GM12864 (cell line): ENCODE measurements at regions not wholly inside any gene's neighbourhood (a gene's known extent, or its start where the extent isn't known, plus 50 kb on each side); places are given as distances from the start of the nearest gene placed in this dataset.
"Not testable (repeated sequence)": the region's sequence is repeated elsewhere in the genome, so short reads cannot be mapped to it uniquely, and the experiment has no call there.

Source experiments
- DNase-seq: peaks from one replicate; pipeline ENCODE4 v3.0.0-alpha.2; 2011; ENCODE audit warnings: low read depth
- H3K4me3 ChIP-seq: 2 replicates; pipeline ENCODE4 v1.5.1; 2011; ENCODE audit warnings: mild to moderate bottlenecking, low read depth, low read length, control low read depth
- TF ChIP-seq, protein P1 (sequence below): IDR thresholded peaks from 2 replicates; pipeline ENCODE4 v1.5.1; 2011; ENCODE audit warnings: low read depth, mild to moderate bottlenecking, moderate library complexity, low read length, control low read depth, inconsistent platforms; ENCODE audit errors: missing control alignments

DNA sequence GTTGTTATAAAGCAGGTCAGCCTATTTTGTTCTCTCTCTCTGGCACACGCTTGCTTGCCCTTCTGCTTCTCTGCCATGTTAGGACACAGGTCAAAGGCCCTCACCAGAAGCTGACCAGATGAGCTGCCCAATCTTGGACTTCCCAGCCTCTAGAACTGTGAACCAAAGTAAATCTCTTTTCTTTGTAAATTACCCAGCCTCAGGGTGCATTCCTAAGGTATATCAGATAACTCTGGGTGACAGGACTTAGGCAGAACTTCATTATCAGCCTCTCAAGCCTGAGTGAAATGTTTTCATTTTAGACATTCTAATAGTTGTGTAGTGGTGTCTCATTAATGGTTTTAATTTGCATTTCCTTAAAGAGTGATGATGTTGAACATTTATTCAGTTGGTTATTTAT, 124.3 kb downstream of the CDRT15L2 start:
- H3K4me3 ChIP-seq = no peak overlapping the region
- DNase-seq = no peak
- TF ChIP-seq, protein P1, sequence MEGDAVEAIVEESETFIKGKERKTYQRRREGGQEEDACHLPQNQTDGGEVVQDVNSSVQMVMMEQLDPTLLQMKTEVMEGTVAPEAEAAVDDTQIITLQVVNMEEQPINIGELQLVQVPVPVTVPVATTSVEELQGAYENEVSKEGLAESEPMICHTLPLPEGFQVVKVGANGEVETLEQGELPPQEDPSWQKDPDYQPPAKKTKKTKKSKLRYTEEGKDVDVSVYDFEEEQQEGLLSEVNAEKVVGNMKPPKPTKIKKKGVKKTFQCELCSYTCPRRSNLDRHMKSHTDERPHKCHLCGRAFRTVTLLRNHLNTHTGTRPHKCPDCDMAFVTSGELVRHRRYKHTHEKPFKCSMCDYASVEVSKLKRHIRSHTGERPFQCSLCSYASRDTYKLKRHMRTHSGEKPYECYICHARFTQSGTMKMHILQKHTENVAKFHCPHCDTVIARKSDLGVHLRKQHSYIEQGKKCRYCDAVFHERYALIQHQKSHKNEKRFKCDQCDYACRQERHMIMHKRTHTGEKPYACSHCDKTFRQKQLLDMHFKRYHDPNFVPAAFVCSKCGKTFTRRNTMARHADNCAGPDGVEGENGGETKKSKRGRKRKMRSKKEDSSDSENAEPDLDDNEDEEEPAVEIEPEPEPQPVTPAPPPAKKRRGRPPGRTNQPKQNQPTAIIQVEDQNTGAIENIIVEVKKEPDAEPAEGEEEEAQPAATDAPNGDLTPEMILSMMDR = no peak

DNA sequence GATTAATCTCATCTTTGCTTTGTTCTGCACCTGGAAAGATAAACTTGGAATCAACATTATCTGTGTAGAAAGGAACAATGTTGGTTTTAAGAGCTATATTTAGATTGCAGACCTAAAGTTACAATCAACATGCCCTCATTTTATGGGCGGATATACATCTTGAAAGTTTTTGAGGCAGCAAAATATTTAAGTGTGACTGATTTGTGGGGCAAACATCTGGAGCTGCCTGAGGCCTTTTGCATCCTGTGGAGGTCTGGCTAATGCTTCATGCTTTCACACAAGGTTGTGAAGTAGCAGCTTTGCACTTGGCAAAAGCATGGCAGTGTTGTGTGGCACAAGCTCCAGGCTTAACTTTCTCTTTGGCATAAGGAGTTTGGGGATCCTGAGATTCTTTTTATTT, 125.7 kb downstream of the CDRT15L2 start:
- DNase-seq, H3K4me3 ChIP-seq: not testable (repeated sequence)

DNA sequence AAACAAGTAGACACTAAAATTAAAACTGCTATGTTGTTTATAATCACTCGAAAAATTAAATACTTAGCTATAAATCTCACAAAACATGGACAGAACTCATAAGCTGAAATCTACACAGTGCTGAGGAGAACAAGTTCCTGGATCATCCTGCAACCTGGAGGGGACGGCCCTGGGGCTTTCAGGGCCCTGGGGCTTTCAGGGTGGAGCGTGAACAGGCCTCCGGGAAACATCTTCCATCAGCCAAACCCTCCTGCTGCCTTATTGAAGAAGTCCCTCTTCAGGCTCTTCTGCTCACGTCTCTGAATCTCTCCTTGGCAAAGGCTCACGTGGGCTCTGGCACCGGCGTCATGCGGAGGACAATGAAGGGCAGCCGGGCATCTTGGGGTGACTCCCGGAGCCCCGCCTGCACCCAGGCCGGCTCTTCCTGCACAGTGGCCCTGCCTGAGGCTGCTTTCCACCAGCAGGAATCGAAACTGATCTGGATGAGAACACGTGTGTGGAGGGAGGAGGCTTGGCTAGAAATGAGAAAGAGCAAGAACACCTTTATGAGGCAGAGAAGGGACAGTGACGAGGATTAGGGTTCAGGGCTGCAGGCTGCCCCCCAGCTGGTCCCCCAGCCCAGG, 127.3 kb downstream of the CDRT15L2 start:
- DNase-seq = no peak
- no peak overlapping the region for H3K4me3 ChIP-seq
- TF ChIP-seq, protein P1 = no peak

DNA sequence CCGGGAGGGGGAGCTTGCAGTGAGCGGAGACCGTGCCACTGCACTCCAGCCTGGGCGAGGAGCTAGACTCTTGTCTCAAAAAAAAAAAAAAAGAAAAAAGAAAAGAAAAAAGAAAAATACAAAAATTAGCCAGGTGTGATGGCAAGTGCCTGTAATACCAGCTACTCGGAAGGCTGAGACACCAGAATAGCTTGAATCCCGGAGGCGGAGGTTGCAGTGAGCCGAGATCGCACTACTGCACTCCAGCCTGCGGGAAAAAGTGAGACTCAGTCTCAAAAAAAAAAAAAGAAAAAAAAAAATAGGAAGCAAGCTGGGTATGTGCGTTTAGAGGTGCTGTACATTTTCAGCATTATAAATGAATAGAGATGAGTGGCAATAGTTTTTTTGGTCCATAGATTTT, 129.3 kb downstream of the CDRT15L2 start:
- not testable (repeated sequence) for H3K4me3 ChIP-seq, DNase-seq

DNA sequence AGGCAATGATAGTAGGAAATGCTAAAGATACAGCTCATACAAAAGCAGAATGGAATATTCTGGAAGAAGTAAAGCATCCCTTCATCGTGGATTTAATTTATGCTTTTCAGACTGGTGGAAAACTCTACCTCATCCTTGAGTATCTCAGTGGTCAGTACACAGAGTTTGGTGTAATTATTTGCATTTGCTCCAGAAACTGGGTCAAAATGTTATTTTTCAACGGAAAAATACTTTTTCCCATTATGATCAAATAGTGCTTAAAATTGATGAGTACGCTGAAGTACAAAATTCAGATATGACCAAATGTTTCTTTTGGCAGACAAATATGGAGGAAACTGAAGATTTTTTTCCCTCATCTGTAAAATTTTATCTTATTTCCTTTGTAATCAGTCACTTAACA, 137.0 kb downstream of the CDRT15L2 start:
- H3K4me3 ChIP-seq, DNase-seq: not testable (repeated sequence)

DNA sequence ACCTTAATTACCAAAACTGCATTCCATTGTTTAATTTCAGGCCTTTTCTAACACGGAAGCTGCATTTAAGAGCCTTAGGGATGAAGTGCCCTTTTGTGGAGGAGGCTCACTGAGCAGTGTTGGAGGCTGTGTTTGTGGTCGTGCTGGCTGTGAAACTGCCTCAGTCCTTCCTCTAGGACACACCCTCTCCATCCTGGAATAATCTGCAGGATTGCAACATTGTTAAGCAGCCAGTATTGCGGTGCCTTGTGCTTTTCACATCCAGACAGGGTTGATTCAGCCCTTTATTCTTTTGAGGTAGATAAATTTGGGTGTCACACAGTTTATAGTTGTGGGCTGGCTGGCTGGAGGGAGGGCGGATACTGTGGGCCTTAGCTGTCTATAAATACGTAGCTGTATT, 141.6 kb downstream of the CDRT15L2 start:
- TF ChIP-seq, protein P1 = no peak
- no peak overlapping the region for H3K4me3 ChIP-seq
- DNase-seq = no peak

DNA sequence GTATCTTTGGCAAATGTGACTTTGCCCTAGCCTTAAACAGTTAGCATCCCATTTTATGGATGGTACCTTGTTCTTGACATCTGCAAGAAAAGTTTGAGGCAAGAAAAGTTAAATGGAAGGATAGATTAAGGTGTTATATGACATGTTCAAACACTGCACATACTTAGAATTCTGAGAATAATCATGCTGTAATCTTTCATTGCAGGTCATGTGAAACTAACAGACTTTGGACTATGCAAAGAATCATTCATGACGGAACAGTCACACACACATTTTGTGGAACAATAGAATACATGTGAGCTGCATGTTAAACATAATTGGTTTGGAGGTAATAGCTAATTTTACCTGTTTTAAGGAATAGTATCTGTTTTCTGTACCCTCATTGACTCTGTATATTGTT, 144.9 kb downstream of the CDRT15L2 start:
- H3K4me3 ChIP-seq, DNase-seq: not testable (repeated sequence)

DNA sequence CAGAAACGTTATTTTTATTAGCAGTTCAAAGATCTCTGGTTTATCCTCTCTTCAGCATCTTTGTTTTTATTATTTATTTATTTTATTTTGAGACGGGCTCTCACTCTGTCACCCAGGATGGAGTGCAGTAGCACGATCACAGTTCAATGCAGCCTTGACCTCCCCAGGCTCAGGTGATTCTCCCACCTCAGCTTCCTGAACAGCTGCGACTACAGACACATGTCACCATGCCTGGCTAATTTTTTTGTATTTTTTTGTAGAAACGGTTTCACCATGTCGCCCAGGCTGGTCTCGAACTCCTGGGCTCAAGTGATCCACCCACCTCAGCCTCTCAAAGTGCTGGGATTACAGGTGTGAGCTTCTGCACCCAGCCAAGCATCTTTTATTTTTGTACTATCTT, 147.7 kb downstream of the CDRT15L2 start:
- DNase-seq, H3K4me3 ChIP-seq: not testable (repeated sequence)

DNA sequence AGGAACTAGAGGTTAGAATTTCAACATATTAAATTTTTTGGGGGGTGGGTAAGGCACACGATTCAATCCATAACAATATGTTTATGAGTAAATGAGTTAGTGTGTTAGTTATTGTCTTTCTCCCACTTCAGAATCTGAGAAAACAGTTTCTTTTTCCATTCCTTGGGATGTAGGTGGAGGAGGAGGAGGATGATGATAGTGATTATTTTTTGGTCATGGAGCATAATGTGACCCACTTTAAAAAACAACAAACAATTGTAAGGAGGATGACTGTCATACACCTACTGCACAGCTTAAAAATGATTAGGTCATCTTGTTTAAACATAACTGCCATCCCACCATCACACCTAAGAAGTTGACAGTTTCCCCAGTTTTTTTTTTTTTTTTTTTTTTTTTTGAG, 148.7 kb downstream of the CDRT15L2 start:
- H3K4me3 ChIP-seq = no peak overlapping the region
- TF ChIP-seq, protein P1 = no peak
- DNase-seq = no peak

DNA sequence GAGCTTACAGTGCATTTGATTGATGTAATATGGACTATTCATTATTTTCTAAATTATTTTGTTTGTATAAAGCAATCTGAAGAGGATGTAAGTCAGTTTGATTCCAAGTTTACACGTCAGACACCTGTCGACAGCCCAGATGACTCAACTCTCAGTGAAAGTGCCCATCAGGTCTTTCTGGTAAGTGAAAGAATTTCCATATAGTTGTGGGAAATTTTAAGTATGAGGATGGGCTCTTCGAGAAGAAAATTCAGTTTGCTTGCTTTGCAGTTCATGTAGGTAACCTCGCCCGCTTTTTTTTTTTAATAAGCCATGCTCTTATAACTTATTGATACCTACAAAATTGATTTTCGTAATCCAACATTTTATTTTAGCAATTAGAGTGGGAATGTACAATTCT, 151.6 kb downstream of the CDRT15L2 start:
- DNase-seq, H3K4me3 ChIP-seq: not testable (repeated sequence)
